T-helper 1 cell treated with Interleukin-12 subunit alpha and Interleukin-12 subunit beta and Interleukin-4 antibody, amounts not matched to agents 30 ng/mL and 1 ng/mL, for 36 hours (primary cell): ENCODE measurements at regions not wholly inside any gene's neighbourhood (a gene's known extent, or its start where the extent isn't known, plus 50 kb on each side); places are given as distances from the start of the nearest gene placed in this dataset.

Experiments used
- intact Hi-C: fragments of 100-400 bp; cut with micrococcal nuclease; formaldehyde crosslinking; loops from one replicate; pipeline ENCODE4 v1.15.1; 2024

DNA sequence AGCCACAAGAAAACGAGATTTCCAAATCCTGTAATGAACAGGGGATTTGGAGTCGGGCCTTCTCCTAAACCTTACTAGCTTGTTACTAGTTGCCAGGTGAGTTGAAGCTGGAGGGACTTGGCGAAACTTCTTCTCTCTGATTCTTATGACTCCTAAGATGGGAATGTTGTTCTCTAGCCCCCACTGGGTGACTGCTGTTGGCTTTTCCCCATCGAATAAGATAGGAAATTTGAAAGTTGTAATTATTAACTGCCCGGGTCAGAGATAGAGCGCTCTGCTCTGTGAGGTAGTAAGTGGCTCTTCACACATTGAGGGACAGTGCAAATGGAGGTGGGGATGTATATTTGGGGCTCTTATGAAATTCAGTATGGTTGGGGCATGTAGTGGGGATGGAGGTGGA, 111.2 kb upstream of the MBNL2 start:
- intact Hi-C loops, result loop anchor here (1.0 to 2.0 kb wide), 6 partner anchors 112 to 689 kb away; partner anchors contain the start of gene MBNL2

DNA sequence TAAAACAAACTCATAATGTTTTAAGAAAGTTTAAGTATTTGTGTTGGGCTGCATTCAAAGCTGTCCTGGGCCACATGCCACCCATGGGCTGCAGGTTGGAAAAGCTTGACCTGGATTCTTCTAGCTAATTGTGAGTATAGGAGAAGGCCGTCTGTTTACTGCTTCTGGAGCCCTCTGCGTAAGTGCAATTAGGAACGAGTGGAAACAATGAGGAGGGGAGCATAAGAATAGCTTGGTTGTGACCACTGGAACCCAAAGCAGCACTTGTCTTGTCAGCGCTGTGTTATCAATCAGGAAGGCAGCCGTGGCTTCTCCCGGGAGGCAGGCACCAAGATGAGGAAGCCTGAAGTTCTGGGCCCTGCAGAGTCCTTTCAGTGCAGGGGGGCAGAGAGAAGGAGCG, 110.4 kb upstream of the MBNL2 start:
- intact Hi-C loops, result loop anchor here (2.0 kb wide), 3 partner anchors 111 to 463 kb away; partner anchors contain the start of gene MBNL2

GRCh38 chr13:97112446-97113152, 109.5 kb upstream of the MBNL2 start:
- intact Hi-C loops, result no loop called here

- intact Hi-C loops, result no loop called here
Observed at GRCh38 chr13:97113231-97114001, 108.7 kb upstream of the MBNL2 start.

GRCh38 chr13:97114651-97115050, 107.5 kb upstream of the MBNL2 start:
- intact Hi-C loops, result no loop called here

- intact Hi-C loops, result no loop called here
Observed at GRCh38 chr13:97116754-97117153, 105.4 kb upstream of the MBNL2 start.

DNA sequence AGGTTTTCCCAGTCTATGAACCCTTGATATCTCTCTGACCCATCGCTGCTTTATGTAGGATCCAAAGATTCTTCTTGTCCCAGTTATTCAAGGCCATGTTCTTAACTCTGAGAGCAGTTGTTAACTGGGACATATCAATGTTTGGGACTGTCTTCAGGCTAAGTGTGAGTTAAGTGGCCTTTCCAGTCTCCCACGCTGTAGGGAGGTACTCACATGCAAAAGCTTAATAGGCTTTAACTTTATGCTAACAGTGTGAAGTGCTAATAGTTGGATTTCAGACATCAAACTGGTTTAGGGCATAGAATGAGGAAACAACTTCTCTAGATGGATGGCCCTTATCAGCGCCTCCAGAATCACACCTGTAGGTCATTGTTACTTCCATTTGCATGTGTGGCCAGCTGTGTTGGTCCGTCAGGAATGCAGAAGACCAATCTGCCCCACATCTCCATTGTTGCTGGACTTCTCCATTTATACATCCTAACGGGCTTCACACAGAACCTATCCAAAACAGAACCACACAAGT, 104.7 kb upstream of the MBNL2 start:
- intact Hi-C loops, result no loop called here

GRCh38 chr13:97119943-97120342, 102.2 kb upstream of the MBNL2 start:
- intact Hi-C loops, result no loop called here

- intact Hi-C loops, result no loop called here
Observed at GRCh38 chr13:97120346-97120745, 101.8 kb upstream of the MBNL2 start.

DNA sequence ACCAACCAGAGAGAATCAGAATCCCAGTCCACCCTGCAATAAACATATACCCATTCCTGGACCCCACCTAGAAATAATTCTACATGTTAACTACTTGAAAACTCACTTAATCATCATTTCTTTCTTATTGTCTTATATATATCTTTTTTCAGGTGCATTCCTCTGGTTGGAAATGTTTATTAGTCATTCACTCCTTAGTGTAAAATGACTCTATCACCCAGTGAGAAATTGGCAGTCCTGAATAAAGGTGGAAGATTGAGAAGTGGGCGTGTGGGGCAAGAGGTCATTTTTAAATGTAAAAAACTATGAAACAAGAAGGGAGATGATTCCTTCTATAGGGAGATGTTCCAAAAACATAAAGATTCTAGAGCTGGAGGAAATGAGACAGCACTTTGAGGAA, 101.2 kb upstream of the MBNL2 start:
- intact Hi-C loops, result no loop called here

DNA sequence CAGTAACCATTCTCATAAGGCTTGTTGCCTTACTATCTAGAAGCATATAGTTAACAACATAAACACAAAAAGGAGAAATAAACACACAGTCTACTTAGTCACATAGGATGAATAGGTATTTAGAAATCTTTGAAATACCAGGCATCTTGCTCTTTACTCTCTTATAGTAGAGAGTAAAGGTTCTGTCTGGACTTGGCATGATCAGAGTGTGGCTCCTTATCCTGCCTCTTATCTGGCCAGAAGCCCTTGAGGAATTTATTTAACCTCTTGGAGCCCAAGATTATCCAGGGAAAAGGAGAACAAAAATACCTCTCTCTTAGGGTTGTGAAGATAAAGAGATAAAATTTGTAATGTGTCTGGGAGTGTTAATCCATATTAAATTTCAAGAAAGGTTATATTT, 100.2 kb upstream of the MBNL2 start:
- intact Hi-C loops, result no loop called here

DNA sequence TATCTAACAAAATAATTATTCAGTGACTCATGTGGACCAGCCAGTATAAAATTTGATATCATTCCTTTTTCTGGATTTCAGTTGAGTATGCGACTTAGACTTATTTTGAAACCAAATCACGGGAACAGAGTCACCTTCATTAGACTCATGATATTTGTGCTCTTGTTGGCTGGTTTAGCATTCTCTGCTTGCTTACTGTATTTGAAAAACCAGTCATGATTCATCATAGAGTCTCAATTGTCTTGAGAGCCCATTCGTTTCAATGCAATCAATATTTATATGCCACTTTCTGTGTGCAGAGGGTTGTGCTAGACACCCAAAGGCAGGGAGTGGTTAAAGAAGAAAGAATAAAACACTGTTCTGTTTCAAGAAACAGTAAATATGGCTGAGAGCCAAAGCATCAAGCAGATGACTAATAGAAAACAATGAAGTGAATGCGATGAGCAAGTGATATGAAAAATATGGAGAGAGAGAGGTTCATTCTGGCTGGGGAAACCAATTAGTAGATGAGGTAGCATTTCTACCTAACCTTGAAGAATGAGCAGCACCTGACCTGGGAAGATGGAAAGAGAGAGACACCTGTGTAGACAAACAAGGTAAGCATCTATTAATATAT, 99.6 kb upstream of the MBNL2 start:
- intact Hi-C loops, result no loop called here

- intact Hi-C loops, result no loop called here
Observed at GRCh38 chr13:97124206-97124605, 97.9 kb upstream of the MBNL2 start.

DNA sequence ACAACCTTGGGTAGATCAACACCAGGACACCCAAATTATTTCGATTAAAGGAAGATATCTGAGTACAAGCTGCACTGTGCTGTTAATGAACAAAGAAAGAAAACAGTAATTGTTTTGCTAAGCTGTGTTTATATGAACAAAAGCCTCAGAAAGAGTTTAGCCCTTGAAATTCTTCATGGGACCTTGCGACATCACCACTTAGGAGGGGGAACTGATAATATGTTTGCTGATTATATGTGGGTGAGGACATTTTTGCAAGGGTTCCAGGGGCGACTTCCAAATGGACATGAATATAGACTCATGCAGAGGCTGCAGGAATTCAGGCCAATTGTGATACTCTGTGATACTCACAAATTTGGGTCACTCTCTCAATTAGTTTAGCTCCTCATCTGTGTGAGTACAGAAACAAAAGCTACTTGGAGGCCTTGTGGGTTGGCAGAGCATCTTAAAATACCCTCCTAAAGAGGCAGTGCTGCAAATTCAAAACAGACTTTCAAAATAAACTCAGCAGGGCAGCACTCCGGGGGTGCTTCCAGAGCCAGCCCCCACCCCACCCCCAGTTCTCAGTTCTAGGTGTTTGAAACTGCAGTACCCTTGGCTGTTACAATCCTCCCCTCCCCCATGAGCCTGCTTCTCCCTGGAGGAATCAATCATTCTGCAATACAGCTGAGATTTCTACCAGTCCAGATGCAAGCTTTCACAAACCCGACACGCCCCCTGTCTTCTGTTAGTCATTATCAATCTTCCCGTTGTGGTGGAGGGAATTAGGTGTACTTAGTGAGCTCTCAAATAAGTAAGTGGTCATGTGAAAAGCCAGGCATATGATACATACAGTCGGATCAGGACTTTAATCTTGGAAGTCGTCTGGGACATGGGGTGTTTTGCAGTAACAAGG, 97.0 kb upstream of the MBNL2 start:
- intact Hi-C loops, result no loop called here

DNA sequence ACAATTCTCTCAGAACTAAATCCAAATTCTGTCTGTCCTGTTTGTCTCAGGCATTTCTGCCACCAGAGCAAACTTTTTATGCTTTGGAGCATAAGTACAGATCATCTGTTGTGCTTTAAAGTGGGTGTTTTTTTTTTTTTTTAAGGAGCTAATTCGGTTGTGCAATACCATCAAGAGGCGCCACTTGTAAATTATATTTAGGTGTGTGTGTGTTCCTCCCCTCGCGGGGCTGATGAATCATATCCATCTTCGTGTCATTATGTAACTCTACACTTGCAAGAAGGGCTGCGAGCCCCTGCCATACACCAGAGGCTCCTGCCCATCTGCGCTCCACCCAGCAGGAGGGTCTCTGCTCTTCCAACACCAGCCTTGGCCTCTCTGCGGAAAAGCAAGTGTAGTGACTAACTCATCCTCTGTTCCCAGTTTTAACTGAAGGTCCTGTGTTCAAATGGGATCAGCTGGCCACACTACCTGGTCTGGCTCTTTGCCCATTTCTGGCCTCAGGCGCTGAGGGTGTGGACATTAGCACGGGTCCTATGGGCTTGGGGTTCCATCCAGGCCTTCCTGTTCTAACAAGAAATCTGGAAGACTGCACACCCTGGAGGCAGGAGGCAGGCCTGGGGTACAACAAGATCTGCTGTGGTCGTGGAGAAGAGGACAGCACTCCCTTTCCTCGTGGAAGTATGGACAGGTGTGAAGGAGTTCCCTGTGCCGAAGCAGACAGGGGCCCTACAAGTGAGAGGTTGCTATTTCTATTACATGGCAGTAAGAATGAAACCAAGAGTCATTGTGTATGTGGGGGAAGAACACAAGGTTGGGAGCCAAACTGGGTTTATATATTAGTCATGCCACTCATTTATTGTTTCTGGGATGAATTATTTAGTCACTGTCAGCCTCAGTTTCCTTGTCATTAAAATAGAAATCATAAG, 96.1 kb upstream of the MBNL2 start:
- intact Hi-C loops, result no loop called here

DNA sequence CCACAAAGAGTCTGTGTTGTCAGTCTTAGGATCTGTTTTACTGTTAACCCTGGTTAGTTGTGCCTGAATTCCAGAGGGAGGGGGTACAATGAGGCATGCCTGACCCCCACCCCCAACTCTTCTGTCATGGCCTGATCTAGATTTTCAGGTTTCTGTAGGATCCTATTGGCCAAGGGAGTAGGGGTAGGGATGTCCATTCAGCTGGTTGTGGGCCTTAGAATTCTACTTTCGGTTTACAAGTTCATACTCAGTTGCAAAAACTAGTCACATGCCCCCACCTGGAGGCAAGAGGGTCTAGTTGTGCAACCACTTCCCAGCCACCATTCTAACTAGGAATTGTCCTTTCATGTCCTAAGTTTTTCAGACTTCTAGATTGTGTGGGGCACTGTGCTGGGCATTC, 94.3 kb upstream of the MBNL2 start:
- intact Hi-C loops, result no loop called here

GRCh38 chr13:97130190-97130589, 91.9 kb upstream of the MBNL2 start:
- intact Hi-C loops, result no loop called here

DNA sequence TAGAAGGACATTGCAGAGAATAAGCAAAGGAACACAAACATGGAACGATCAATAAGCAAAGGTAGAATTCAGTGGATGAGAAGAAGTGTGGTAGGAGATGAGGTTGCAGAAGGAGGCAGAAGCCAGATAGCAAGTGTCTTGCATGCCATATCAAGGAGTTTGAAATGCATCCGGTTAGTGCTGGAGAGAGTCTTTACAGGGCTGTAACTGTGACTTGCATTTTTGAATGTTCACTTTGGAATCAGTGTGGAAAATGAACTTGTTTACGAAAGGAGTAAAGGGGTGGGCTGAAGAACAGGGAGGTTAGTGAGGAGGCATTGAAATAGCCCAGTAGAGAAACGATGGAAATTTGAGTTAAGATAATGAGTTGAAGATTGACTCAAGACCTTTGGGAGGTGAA, 90.7 kb upstream of the MBNL2 start:
- intact Hi-C loops, result no loop called here

- intact Hi-C loops, result no loop called here
Observed at GRCh38 chr13:97133554-97133953, 88.6 kb upstream of the MBNL2 start.

DNA sequence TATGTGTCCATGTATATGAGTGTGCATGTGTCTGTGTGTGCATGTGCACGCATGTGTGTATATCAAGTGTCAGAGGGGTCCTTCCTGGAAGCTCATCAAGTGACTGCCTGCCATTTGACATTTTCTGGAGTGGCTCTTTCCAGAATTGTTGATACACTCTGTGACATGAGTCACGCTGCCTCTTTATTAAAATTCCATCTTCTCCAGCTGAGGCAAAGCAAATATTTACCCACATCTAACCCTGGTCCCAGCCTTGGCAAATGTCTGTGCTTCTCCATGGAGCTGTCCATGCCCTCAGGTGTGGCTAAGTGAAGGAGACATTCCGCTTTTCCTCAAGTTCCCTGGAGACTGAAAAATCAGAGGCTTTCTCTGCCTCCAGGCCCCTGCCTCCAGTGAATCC, 88.2 kb upstream of the MBNL2 start:
- intact Hi-C loops, result no loop called here
